Duodenal mucosa (tissue), 2 donors: ENCODE measurements at regions not wholly inside any gene's neighbourhood (a gene's known extent, or its start where the extent isn't known, plus 50 kb on each side); places are given as distances from the start of the nearest gene placed in this dataset.
"Not testable (repeated sequence)": the region's sequence is repeated elsewhere in the genome, so short reads cannot be mapped to it uniquely, and the experiment has no call there.

Source experiments
- H3K27ac ChIP-seq: one replicate; pipeline ENCODE4 v1.7.0; 2013; ENCODE audit warnings: low read depth, low read length
- H3K27me3 ChIP-seq, 2 donors: one replicate each; pipeline ENCODE4 v1.7.0; 2013; ENCODE audit warnings: low read length in 2 of 2, control low read depth in 1 of 2; ENCODE audit not compliant: insufficient read depth in 2 of 2, control insufficient read depth in 1 of 2
- H3K36me3 ChIP-seq, 2 donors: one replicate each; pipeline ENCODE4 v1.7.0; 2013; ENCODE audit warnings: low read length in 2 of 2, control low read depth in 1 of 2; ENCODE audit not compliant: insufficient read depth in 2 of 2, control insufficient read depth in 1 of 2
- H3K4me1 ChIP-seq, 2 donors: one replicate each; pipeline ENCODE4 v1.7.0; 2013; ENCODE audit warnings: low read length in 2 of 2, control low read depth in 1 of 2; ENCODE audit not compliant: insufficient read depth in 2 of 2, control insufficient read depth in 1 of 2
- H3K4me3 ChIP-seq, 2 donors: one replicate each; pipeline ENCODE4 v1.7.0; 2013; ENCODE audit warnings: low read length in 2 of 2, low read depth in 1 of 2
- H3K9ac ChIP-seq, 2 donors: one replicate each; pipeline ENCODE4 v1.7.0; 2013; ENCODE audit warnings: low read length in 2 of 2, low read depth in 1 of 2
- H3K9me3 ChIP-seq, 2 donors: one replicate each; pipeline ENCODE4 v1.7.0; 2013; ENCODE audit warnings: low read length in 2 of 2, control low read depth in 1 of 2; ENCODE audit not compliant: control insufficient read depth in 1 of 2

DNA sequence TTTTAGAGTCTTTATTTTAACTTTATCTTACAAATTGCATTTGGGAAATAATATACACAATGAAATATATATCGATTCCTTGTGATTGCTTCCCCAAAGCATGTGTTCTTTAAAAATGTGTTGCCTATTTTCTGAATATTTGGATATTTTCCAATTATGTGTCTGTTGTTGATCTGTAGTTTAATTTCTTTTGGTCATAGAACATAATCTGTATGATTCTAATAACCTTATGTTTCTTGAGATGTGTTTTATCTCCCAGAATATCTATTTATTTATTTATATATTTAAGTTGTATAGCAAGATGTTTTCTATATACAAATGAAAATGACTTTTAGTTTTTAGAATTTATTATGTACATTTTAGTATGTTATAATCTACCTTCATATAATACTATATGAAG, 710.8 kb upstream of the PCDH20 start:
- H3K9ac ChIP-seq: no peak overlapping the region
- H3K9me3 ChIP-seq: no peaks in the 10 kb centered on the region

DNA sequence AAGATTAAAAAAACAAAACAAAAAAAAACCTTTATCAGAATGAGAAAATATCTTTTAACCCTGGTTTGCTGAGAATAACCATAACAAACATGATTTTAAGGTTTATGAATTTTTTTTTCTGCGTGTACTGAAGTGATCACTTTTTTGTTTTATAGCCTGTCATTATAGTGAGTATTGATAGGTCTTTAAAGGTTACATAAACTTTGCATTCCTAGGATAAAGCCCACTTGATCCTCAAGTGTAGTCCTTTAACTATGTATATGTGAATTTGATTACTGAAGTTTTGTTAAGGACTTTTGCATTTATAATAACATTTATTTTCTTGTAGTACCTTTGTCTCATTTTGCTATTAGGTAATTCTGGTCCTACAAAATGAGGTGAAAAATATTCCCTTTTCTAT, 709.8 kb upstream of the PCDH20 start:
- no peak overlapping the region for H3K9ac ChIP-seq
- H3K27me3 ChIP-seq: no peaks in the 10 kb centered on the region
- no peak overlapping the region for H3K27ac ChIP-seq
- no peaks in the 10 kb centered on the region for H3K36me3 ChIP-seq
- no peaks in the 10 kb centered on the region for H3K9me3 ChIP-seq
- H3K4me3 ChIP-seq: no peak overlapping the region
- H3K4me1 ChIP-seq: no peaks in the 10 kb centered on the region

More for the DNA sequence above, 710.8 kb upstream of the PCDH20 start:
- no peaks in the 10 kb centered on the region for H3K27me3 ChIP-seq
- no peak overlapping the region for H3K27ac ChIP-seq
- no peak overlapping the region for H3K4me3 ChIP-seq
- no peaks in the 10 kb centered on the region for H3K4me1 ChIP-seq
- no peaks in the 10 kb centered on the region for H3K36me3 ChIP-seq

DNA sequence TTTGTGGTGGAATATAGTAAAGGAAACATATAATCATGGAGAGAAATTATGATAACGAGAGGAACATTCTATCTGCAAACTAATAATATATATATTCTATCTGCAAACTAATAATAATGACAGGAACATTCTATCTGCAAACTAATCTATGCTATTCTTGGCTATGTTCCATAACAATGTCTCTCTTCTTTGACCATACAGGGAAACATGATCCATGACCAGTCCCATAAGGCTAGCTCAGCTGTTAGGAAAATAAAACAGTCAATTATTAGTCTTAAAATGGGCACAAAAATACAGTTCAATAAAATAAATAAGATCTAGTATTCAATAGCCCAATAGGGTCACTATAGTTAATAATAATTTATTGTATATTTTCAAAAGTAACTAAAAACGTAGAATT, 707.8 kb upstream of the PCDH20 start:
- Histone ChIP-seq H3K9ac (no peak overlapping the region), H3K36me3 (no peaks in the 10 kb centered on the region), H3K4me1 (no peaks in the 10 kb centered on the region), H3K9me3 (no peaks in the 10 kb centered on the region), H3K4me3 (no peak overlapping the region), H3K27me3 (no peaks in the 10 kb centered on the region), H3K27ac (no peak overlapping the region)

DNA sequence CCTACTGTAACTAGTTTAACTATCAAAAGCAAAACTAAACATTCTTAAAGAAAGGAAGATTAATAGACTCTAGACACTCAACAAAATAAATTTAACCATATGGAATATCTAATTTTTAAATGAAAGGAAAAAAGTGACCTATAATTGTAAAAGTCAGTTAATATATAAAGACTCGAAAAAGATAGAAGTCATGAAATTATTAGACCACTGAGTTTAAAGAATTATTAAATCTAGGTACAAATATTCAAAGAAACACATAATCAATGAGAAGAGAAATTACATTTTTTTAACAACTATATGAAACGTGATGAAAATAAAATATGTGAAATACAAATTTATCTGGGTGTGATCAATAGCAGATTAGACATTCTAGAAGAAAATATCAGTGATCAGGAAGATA, 706.8 kb upstream of the PCDH20 start:
- H3K9me3 ChIP-seq: no peaks in the 10 kb centered on the region
- no peaks in the 10 kb centered on the region for H3K4me1 ChIP-seq
- no peak overlapping the region for H3K4me3 ChIP-seq
- no peaks in the 10 kb centered on the region for H3K27me3 ChIP-seq
- no peak overlapping the region for H3K27ac ChIP-seq
- H3K9ac ChIP-seq: no peak overlapping the region
- H3K36me3 ChIP-seq: no peaks in the 10 kb centered on the region

DNA sequence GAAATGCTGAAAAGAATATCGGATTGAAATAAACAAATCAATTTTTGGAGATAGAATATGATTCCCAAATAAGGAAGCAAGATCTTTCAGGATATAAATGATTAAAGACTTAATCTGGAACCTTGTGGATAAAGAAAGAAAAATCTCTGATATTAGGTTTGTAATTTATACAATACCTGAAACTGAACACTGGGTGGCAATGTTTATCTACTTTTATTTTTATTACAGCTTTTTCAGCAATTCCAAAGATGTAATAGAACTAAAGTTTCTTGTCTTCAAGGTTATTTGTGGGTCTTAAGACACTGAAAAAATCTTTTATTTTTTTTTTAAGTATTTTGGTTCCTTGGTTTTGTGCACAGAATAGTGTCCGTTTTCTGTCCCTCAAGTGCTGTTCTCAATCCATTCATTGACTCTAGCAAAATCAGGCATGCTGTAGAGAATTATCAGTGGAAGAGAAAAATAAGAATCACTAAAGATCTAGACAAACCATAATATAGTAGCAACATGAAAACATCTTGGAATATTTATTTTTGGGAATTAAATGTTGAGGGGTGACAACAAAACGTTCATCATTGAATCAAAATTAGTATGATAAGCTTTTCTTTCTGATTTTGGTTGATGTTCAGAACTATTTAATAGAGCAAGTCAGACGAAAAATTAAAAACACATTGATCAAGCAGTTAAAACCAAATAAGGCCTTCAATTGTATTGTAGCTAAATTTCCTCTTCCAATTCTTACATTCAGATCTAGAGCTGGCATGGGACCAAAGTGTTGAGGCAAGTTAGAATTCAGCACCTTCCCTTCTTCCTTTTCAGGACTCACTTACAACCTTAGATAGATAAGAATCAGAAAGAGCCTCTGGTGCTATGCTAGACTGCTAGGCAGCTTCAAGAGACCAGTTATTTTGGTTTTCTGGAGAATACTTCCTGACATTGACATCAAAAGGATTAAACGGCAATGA, 704.4 kb upstream of the PCDH20 start:
- H3K9me3 ChIP-seq: no peaks in the 10 kb centered on the region
- no peaks in the 10 kb centered on the region for H3K27me3 ChIP-seq
- H3K27ac ChIP-seq: no peak overlapping the region
- no peak overlapping the region for H3K4me3 ChIP-seq
- H3K4me1 ChIP-seq: no peaks in the 10 kb centered on the region
- H3K36me3 ChIP-seq: no peaks in the 10 kb centered on the region
- H3K9ac ChIP-seq: no peak overlapping the region

DNA sequence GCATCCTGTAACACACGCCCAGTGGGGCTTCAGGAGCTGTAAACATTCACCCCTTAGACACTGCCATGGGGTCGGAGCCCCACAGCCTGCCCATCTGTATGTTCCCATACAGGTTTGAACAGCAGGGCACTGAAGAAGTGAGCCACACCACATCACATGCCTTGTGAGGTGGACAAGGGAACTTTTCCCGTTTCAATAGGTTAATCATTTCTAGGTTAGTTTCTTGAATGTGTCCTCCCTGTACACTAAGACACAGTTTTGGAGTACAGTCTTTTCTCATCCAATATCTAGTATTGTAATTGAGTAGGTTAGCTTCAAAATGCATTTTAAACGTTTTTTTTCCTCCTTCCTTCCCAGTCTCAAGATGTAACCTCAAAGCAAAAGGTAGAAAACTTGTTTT, 700.2 kb upstream of the PCDH20 start:
- H3K9me3 ChIP-seq: no peaks in the 10 kb centered on the region
- no peak overlapping the region for H3K9ac ChIP-seq
- no peak overlapping the region for H3K27ac ChIP-seq
- no peaks in the 10 kb centered on the region for H3K4me1 ChIP-seq
- no peaks in the 10 kb centered on the region for H3K36me3 ChIP-seq
- H3K4me3 ChIP-seq: no peak overlapping the region
- H3K27me3 ChIP-seq: no peaks in the 10 kb centered on the region

DNA sequence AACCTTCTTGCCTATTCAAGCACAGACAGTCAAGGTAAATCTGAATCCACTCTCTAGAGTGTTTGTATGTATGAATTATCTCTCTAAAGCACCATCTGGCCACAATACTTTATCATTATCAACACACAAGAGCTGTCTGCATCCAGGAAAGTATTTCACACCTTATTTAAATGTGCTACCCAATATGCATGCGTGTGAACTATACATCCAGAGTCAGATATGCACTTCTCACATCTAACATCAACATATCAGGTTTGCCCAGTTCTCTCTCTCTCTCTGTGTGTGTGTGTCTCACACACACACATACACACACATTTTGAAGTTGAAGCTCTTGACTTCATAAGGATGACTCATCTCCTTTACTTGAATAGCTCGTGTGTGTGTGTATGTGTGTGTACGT, 697.5 kb upstream of the PCDH20 start:
- no peaks in the 10 kb centered on the region for H3K27me3 ChIP-seq
- no peaks in the 10 kb centered on the region for H3K4me1 ChIP-seq
- H3K36me3 ChIP-seq: no peaks in the 10 kb centered on the region

DNA sequence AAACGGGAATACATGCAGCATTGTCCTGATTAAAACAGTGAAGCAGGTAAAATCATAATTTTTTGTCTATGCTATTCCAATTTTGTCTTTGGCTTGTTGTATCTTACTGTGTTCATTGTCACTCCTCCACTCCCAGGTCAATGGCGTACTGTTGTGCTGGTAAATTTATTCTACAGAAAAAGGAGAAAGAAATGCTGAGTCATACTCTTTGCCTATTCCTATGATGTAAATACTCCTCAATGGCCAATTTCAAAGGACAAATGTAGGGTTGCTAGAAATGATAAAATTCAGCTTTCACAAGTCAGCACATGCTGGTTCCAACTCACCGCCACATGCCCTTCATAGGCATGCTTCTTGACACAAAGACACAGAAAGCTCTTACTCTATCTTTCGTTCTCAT, 694.4 kb upstream of the PCDH20 start:
- no peaks in the 10 kb centered on the region for H3K27me3 ChIP-seq
- no peaks in the 10 kb centered on the region for H3K36me3 ChIP-seq
- H3K4me3 ChIP-seq: no peak overlapping the region
- H3K9me3 ChIP-seq: peaks cover 2 to 8% of the 10 kb centered on the region in 2 donors
- no peak overlapping the region for H3K27ac ChIP-seq
- no peaks in the 10 kb centered on the region for H3K4me1 ChIP-seq
- H3K9ac ChIP-seq: no peak overlapping the region

More for the DNA sequence above, 697.5 kb upstream of the PCDH20 start:
- no peak overlapping the region for H3K4me3 ChIP-seq
- H3K9me3 ChIP-seq: no peaks in the 10 kb centered on the region
- H3K27ac ChIP-seq: no peak overlapping the region
- H3K9ac ChIP-seq: no peak overlapping the region

DNA sequence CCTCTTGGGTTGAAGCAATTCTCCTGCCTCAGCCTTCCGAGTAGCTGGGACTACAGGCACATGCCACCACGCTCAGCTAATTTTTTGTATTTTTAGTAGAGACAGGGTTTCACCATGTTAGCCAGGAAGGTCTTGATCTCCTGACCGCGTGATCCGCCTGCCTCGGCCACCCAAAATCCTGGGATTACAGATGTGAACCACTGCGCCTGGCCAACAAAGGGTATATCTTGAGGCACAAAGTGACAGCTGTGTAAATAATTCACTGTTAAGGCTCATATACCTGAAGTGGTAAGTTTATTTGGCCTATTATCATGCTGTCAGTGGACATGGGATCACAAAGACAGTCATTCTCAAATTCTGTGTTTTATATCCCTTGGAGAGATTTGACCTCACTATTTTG, 688.5 kb upstream of the PCDH20 start:
- not testable (repeated sequence) for H3K4me1 ChIP-seq, H3K27ac ChIP-seq, H3K9me3 ChIP-seq

DNA sequence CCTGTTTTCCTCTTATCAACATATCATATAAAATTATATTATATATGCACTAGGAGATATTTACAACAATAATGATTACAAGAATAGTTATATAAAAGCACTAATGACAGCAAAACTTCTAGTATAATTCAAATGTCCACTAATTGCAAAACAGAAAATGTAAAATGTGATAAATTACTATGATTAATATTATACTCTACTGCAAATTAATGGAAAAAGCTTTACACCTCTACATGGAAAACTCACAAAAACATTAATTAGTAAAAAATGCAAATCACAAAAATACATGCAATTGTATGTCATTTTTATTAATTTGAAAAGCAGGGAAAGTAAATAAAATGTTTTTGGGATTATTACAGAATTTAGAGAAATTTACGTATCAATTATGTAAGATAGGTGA, 681.0 kb upstream of the PCDH20 start:
- no peaks in the 10 kb centered on the region for H3K36me3 ChIP-seq
- H3K4me3 ChIP-seq: no peak overlapping the region
- H3K9ac ChIP-seq: no peak overlapping the region
- H3K27ac ChIP-seq: no peak overlapping the region
- H3K27me3 ChIP-seq: no peaks in the 10 kb centered on the region
- no peaks in the 10 kb centered on the region for H3K9me3 ChIP-seq
- H3K4me1 ChIP-seq: no peaks in the 10 kb centered on the region

More for the DNA sequence above, 688.5 kb upstream of the PCDH20 start:
- H3K9ac ChIP-seq, H3K4me3 ChIP-seq, H3K27me3 ChIP-seq, H3K36me3 ChIP-seq: not testable (repeated sequence)
